Vagina (tissue), 2 donors: ENCODE measurements at regions not wholly inside any gene's neighbourhood (a gene's known extent, or its start where the extent isn't known, plus 50 kb on each side); places are given as distances from the start of the nearest gene placed in this dataset.

ENCODE experiments used
- POLR2A ChIP-seq, 2 donors: fragments of 450-650 bp; IDR thresholded peaks; one replicate each; pipeline ENCODE4 v1.6.1; 2017; ENCODE audit warnings: antibody characterized with exemption in 2 of 2, mild to moderate bottlenecking in 2 of 2, moderate library complexity in 2 of 2
- TF ChIP-seq, protein P1 (sequence below), 3 experiments: fragments of 450-650 bp in 2 of 3; fragments of 200-600 bp in 1 of 3; sonication (generic) in 1 of 3; IDR thresholded peaks; one replicate each; pipeline ENCODE4 v1.5.1; 2017 to 2019; ENCODE audit warnings: antibody characterized with exemption in 3 of 3, mild to moderate bottlenecking in 2 of 3, moderate library complexity in 2 of 3

DNA sequence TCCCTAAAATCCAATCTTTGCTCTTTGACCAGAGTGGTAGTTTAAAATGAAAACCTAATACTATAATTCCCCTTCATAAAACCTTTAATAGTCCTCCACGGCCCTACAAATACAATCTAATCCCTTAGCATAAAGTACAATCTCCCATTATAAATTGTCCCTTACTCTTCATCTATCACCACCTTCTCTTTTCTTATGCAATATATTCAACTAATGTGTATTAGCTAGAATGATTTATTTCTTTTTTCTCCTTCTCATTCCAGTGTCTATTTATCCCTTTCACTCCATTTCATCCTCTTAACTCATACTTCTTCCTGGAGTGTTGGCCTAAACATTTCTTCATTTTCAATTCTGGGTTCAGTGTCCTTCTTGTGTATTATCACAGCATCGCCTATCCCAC is 872.1 kb upstream of the PCDH20 start:
- TF ChIP-seq, protein P1, sequence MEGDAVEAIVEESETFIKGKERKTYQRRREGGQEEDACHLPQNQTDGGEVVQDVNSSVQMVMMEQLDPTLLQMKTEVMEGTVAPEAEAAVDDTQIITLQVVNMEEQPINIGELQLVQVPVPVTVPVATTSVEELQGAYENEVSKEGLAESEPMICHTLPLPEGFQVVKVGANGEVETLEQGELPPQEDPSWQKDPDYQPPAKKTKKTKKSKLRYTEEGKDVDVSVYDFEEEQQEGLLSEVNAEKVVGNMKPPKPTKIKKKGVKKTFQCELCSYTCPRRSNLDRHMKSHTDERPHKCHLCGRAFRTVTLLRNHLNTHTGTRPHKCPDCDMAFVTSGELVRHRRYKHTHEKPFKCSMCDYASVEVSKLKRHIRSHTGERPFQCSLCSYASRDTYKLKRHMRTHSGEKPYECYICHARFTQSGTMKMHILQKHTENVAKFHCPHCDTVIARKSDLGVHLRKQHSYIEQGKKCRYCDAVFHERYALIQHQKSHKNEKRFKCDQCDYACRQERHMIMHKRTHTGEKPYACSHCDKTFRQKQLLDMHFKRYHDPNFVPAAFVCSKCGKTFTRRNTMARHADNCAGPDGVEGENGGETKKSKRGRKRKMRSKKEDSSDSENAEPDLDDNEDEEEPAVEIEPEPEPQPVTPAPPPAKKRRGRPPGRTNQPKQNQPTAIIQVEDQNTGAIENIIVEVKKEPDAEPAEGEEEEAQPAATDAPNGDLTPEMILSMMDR (IDR thresholded peaks at IDR 0.05): no peak
- no peak for TF ChIP-seq POLR2A (IDR thresholded peaks at IDR 0.05)
